PC-3 (cell line): ENCODE measurements at regions not wholly inside any gene's neighbourhood (a gene's known extent, or its start where the extent isn't known, plus 50 kb on each side); places are given as distances from the start of the nearest gene placed in this dataset.

ENCODE experiments used
- EZH2 ChIP-seq: fragments of 300-600 bp; sonication (generic); IDR thresholded peaks from one replicate; pipeline ENCODE4 v1.6.1; 2017; ENCODE audit warnings: antibody characterized with exemption, mild to moderate bottlenecking, low read length; ENCODE audit not compliant: unreplicated experiment
- TF ChIP-seq, protein P1 (sequence below): fragments of 300-600 bp; sonication (generic); conservative IDR thresholded peaks from 2 replicates; pipeline ENCODE4 v1.5.1; 2017; ENCODE audit warnings: antibody characterized with exemption, low read depth, mild to moderate bottlenecking, low read length

DNA sequence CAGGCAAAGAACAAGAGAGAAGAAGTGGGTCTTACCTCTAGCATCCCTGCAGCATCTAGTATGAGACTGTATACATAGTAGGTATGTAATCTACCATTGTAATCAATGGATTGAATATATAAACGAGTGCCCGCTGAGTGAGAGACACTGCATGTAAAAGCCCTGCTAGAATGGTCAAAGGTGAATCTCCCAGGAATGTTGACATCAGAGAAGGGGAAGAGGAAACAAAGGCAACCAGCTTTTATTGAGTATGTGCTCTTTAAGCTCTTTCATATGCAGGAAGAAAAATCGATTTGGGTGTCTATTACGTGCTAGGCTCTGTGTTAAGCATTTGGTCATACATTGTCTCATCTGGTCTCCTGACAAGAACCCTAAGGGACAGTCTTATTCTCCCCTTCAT lies 91.9 kb upstream of the KLHL13 start:
- TF ChIP-seq, protein P1, sequence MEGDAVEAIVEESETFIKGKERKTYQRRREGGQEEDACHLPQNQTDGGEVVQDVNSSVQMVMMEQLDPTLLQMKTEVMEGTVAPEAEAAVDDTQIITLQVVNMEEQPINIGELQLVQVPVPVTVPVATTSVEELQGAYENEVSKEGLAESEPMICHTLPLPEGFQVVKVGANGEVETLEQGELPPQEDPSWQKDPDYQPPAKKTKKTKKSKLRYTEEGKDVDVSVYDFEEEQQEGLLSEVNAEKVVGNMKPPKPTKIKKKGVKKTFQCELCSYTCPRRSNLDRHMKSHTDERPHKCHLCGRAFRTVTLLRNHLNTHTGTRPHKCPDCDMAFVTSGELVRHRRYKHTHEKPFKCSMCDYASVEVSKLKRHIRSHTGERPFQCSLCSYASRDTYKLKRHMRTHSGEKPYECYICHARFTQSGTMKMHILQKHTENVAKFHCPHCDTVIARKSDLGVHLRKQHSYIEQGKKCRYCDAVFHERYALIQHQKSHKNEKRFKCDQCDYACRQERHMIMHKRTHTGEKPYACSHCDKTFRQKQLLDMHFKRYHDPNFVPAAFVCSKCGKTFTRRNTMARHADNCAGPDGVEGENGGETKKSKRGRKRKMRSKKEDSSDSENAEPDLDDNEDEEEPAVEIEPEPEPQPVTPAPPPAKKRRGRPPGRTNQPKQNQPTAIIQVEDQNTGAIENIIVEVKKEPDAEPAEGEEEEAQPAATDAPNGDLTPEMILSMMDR, result no peak
- no peak for TF ChIP-seq EZH2
